HCT116 (cell line): ENCODE measurements at regions not wholly inside any gene's neighbourhood (a gene's known extent, or its start where the extent isn't known, plus 50 kb on each side); places are given as distances from the start of the nearest gene placed in this dataset.

Experiments used
- ATAC-seq: fragments of 200-7000 bp; cut with Tn5 transposase; 2 replicates; pipeline ENCODE4 v1.9.1; 2020; ENCODE audit warnings: mild to moderate bottlenecking, moderate library complexity
- BruUV-seq: library from RNA; stranded (reverse); fragments of 400-500 nt; replicated peaks from 2 replicates; lab custom pipeline; 2021; lab: Mats Ljungman, UMichigan
- CTCF ChIA-PET: fragments of 300-600 bp; sonication (Branson Sonifier 250); formaldehyde crosslinking; loops from one replicate; lab custom pipeline; 2021; ENCODE audit warnings: antibody characterized with exemption; lab: Charles Lee
- POLR2A ChIA-PET: fragments of 300-600, 350-600 bp; sonication (Branson Sonifier 250); formaldehyde crosslinking; loops from one replicate; lab custom pipeline; 2021; ENCODE audit warnings: antibody characterized with exemption; lab: Charles Lee
- RAD21 ChIA-PET, 2 experiments: fragments of 300-600 bp; sonication (Branson Sonifier 250); formaldehyde crosslinking; loops; one replicate each; lab custom pipeline; 2023; ENCODE audit warnings: low total read pairs in 2 of 2; ENCODE audit not compliant: uncharacterized antibody in 2 of 2, unreplicated experiment in 2 of 2, low non-redundant PET in 1 of 2; lab: Charles Lee
- DNase-seq: peaks from one replicate; pipeline ENCODE4 v3.0.0-alpha.2; 2010; ENCODE audit warnings: low read depth, low spot score
- H2AFZ ChIP-seq: fragments of 200-600 bp; shearing (Covaris generic), sonication (generic); 2 replicates; pipeline ENCODE4 v1.6.1; 2017; ENCODE audit warnings: low read depth, mixed run types, mixed read lengths, antibody characterized with exemption, low read length; ENCODE audit not compliant: poor library complexity, severe bottlenecking
- H3K27ac ChIP-seq: 2 replicates; pipeline ENCODE4 v1.5.1; 2012; ENCODE audit warnings: low read depth, low read length
- H3K27me3 ChIP-seq: fragments of 200-600 bp; sonication (generic); 2 replicates; pipeline ENCODE4 v1.6.1; 2016; ENCODE audit warnings: mixed run types, low read length, mixed read lengths; ENCODE audit not compliant: insufficient read depth
- H3K36me3 ChIP-seq, 2 experiments: fragments of 200-500 bp in 1 of 2; fragments of 200-600 bp in 1 of 2; sonication (Bioruptor generic) in 1 of 2; sonication (generic) in 1 of 2; 2 replicates each; pipeline versions ENCODE4 v1.5.1 to v1.6.1; 2014 to 2016; ENCODE audit warnings: low read length in 2 of 2, inconsistent platforms in 1 of 2, mixed read lengths in 1 of 2, mixed run types in 1 of 2; ENCODE audit not compliant: insufficient read depth in 2 of 2, control insufficient read depth in 1 of 2
- H3K4me1 ChIP-seq, 2 experiments: fragments of 200-600 bp in 1 of 2; sonication (generic) in 1 of 2; 2 replicates each; pipeline versions ENCODE4 v1.5.1 to v1.6.1; 2012 to 2017; ENCODE audit warnings: low read length in 2 of 2, inconsistent platforms in 1 of 2, mild to moderate bottlenecking in 1 of 2, mixed read lengths in 1 of 2, mixed run types in 1 of 2, moderate library complexity in 1 of 2; ENCODE audit not compliant: insufficient read depth in 2 of 2, control insufficient read depth in 1 of 2
- H3K4me2 ChIP-seq: fragments of 200-600 bp; sonication (generic); 2 replicates; pipeline ENCODE4 v1.6.1; 2017; ENCODE audit warnings: mixed run types, low read length, mixed read lengths
- H3K4me3 ChIP-seq, 2 experiments: fragments of 200-600 bp in 1 of 2; sonication (generic) in 1 of 2; replicated peaks in 1 of 2; 2 replicates each; pipeline ENCODE4 v1.5.1; 2011 to 2016; ENCODE audit warnings: low read length in 2 of 2, control low read depth in 1 of 2, low read depth in 1 of 2, mild to moderate bottlenecking in 1 of 2, mixed read lengths in 1 of 2, mixed run types in 1 of 2
- H3K79me2 ChIP-seq: fragments of 200-600 bp; sonication (generic); 2 replicates; pipeline ENCODE4 v1.6.1; 2017; ENCODE audit warnings: mild to moderate bottlenecking, mixed run types, low read length, moderate library complexity, mixed read lengths; ENCODE audit not compliant: insufficient read depth
- H3K9ac ChIP-seq: fragments of 200-600 bp; sonication (generic); 2 replicates; pipeline ENCODE4 v1.6.1; 2016; ENCODE audit warnings: low read length, mixed read lengths
- H3K9me2 ChIP-seq: fragments of 200-600 bp; sonication (generic), shearing (Covaris generic); 2 replicates; pipeline ENCODE4 v1.6.1; 2017; ENCODE audit warnings: mixed run types, mild to moderate bottlenecking, moderate library complexity; ENCODE audit not compliant: insufficient read depth
- H3K9me3 ChIP-seq, 2 experiments: fragments of 200-500 bp in 1 of 2; fragments of 200-600 bp in 1 of 2; sonication (Bioruptor generic) in 1 of 2; sonication (generic) in 1 of 2; 2 replicates each; pipeline ENCODE4 v1.6.1; 2014 to 2017; ENCODE audit warnings: low read length in 2 of 2, mixed read lengths in 2 of 2, inconsistent platforms in 1 of 2, low read depth in 1 of 2, mild to moderate bottlenecking in 1 of 2, mixed run types in 1 of 2, moderate library complexity in 1 of 2; ENCODE audit not compliant: control insufficient read depth in 1 of 2, insufficient read depth in 1 of 2
- H4K20me1 ChIP-seq: fragments of 200-600 bp; sonication (generic), shearing (Covaris generic); 2 replicates; pipeline ENCODE4 v1.6.1; 2017; ENCODE audit warnings: mixed run types, mild to moderate bottlenecking, moderate library complexity; ENCODE audit not compliant: insufficient read depth
- ATF3 ChIP-seq: IDR thresholded peaks from 2 replicates; pipeline ENCODE4 v1.6.1; 2012
- CBX3 ChIP-seq: IDR thresholded peaks from 2 replicates; pipeline ENCODE4 v1.6.1; 2012; ENCODE audit warnings: low read depth
- EGR1 ChIP-seq: IDR thresholded peaks from 2 replicates; pipeline ENCODE4 v1.6.1; 2012; ENCODE audit warnings: low read depth
- ELF1 ChIP-seq: IDR thresholded peaks from 2 replicates; pipeline ENCODE4 v1.6.1; 2012; ENCODE audit warnings: low read depth, borderline replicate concordance
- FOSL1 ChIP-seq: IDR thresholded peaks from 2 replicates; pipeline ENCODE4 v1.6.1; 2012; ENCODE audit warnings: low read depth
- JUND ChIP-seq: IDR thresholded peaks from 2 replicates; pipeline ENCODE4 v1.6.1; 2012
- MAX ChIP-seq: IDR thresholded peaks from 2 replicates; pipeline ENCODE4 v1.6.1; 2012
- POLR2A ChIP-seq: IDR thresholded peaks from 2 replicates; pipeline ENCODE4 v1.7.0; 2011; ENCODE audit warnings: borderline replicate concordance; ENCODE audit not compliant: insufficient read depth, insufficient read length; ENCODE audit errors: extremely low read depth
- POLR2AphosphoS5 ChIP-seq: IDR thresholded peaks from 2 replicates; pipeline ENCODE4 v1.6.1; 2011; ENCODE audit warnings: mild to moderate bottlenecking, low read depth, low read length, moderate library complexity
- RAD21 ChIP-seq: IDR thresholded peaks from 2 replicates; pipeline ENCODE4 v1.6.1; 2012; ENCODE audit warnings: low read depth, mild to moderate bottlenecking
- REST ChIP-seq: IDR thresholded peaks from 2 replicates; pipeline ENCODE4 v1.6.1; 2012; ENCODE audit warnings: low read depth
- SRF ChIP-seq: IDR thresholded peaks from 2 replicates; pipeline ENCODE4 v1.6.1; 2012; ENCODE audit warnings: low read depth
- ZFX ChIP-seq: fragments of 450-650 bp; IDR thresholded peaks from 2 replicates; pipeline ENCODE4 v1.6.1; 2017
- ZNF274 ChIP-seq: fragments of 200-500 bp; sonication (Bioruptor generic); IDR thresholded peaks from 2 replicates; pipeline ENCODE4 v1.6.1; 2014; ENCODE audit warnings: mild to moderate bottlenecking, low read depth, low read length, inconsistent platforms
- intact Hi-C: fragments of 100-400 bp; cut with micrococcal nuclease; formaldehyde crosslinking; loops from 2 replicates; pipeline ENCODE4 v1.10.0; 2022
- TF ChIP-seq, protein P1 (sequence below): IDR thresholded peaks from 2 replicates; pipeline ENCODE4 v1.6.1; 2011; ENCODE audit warnings: mild to moderate bottlenecking, low read length, moderate library complexity; ENCODE audit not compliant: insufficient replicate concordance; ENCODE audit errors: extremely low read depth
- TF ChIP-seq, protein P2 (sequence below), 3 experiments: fragments of 200-600 bp in 1 of 3; sonication (generic) in 1 of 3; IDR thresholded peaks in 2 of 3; conservative IDR thresholded peaks in 1 of 3; 2 replicates each; pipeline ENCODE4 v1.5.1; 2012 to 2017; ENCODE audit warnings: low read depth in 2 of 3, low read length in 2 of 3, antibody characterized with exemption in 1 of 3, borderline replicate concordance in 1 of 3, control low read depth in 1 of 3, mild to moderate bottlenecking in 1 of 3, mixed read lengths in 1 of 3, mixed run types in 1 of 3, moderate library complexity in 1 of 3; ENCODE audit not compliant: insufficient read depth in 1 of 3

DNA sequence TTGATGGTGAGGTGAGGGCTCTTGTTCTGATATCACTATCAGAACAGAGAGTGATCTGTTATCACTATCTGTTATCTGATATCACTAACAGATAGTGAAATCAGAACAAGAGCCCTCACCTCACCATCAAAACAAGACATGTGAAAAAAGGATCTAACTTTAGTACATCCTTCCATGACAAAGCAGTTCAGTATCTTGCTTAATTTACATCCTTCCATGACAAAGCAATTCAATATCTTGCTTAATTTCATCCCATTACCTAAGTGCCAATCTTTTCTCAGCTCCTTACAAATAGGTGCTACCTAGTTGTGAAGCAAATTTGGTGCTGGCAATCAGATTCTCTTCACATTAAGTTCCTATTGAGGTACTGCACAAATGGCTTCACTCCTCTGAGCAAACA is 1865.6 kb upstream of the FLRT2 start:
- H3K27me3 ChIP-seq, result no peaks in the 10 kb centered on the region
- H4K20me1 ChIP-seq, result no peaks in the 10 kb centered on the region
- H2AFZ ChIP-seq, result no peak overlapping the region
- TF ChIP-seq REST (no peak), RAD21 (no peak), ZNF274 (no peak), EGR1 (no peak), ELF1 (no peak), ATF3 (no peak), MAX (no peak), CBX3 (no peak), JUND (no peak), POLR2A (no peak), SRF (no peak), ZFX (no peak), POLR2AphosphoS5 (no peak), FOSL1 (no peak)
- TF ChIP-seq, protein P1, sequence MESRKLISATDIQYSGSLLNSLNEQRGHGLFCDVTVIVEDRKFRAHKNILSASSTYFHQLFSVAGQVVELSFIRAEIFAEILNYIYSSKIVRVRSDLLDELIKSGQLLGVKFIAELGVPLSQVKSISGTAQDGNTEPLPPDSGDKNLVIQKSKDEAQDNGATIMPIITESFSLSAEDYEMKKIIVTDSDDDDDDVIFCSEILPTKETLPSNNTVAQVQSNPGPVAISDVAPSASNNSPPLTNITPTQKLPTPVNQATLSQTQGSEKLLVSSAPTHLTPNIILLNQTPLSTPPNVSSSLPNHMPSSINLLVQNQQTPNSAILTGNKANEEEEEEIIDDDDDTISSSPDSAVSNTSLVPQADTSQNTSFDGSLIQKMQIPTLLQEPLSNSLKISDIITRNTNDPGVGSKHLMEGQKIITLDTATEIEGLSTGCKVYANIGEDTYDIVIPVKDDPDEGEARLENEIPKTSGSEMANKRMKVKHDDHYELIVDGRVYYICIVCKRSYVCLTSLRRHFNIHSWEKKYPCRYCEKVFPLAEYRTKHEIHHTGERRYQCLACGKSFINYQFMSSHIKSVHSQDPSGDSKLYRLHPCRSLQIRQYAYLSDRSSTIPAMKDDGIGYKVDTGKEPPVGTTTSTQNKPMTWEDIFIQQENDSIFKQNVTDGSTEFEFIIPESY, result no peak
- TF ChIP-seq, protein P2, sequence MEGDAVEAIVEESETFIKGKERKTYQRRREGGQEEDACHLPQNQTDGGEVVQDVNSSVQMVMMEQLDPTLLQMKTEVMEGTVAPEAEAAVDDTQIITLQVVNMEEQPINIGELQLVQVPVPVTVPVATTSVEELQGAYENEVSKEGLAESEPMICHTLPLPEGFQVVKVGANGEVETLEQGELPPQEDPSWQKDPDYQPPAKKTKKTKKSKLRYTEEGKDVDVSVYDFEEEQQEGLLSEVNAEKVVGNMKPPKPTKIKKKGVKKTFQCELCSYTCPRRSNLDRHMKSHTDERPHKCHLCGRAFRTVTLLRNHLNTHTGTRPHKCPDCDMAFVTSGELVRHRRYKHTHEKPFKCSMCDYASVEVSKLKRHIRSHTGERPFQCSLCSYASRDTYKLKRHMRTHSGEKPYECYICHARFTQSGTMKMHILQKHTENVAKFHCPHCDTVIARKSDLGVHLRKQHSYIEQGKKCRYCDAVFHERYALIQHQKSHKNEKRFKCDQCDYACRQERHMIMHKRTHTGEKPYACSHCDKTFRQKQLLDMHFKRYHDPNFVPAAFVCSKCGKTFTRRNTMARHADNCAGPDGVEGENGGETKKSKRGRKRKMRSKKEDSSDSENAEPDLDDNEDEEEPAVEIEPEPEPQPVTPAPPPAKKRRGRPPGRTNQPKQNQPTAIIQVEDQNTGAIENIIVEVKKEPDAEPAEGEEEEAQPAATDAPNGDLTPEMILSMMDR (IDR thresholded peaks at IDR 0.05 in 2 of 3, conservative IDR thresholded peaks at IDR 0.05 in 1 of 3; ENCODE audit: borderline replicate concordance in 1 of 3, insufficient read depth in 1 of 3, low read depth in 2 of 3, low read length in 2 of 3), result no peak
- no peaks in the 10 kb centered on the region for H3K4me1 ChIP-seq
- ChIA-PET CTCF (no interaction called here), RAD21 (no interaction called here), POLR2A (no interaction called here)
- no peak overlapping the region for H3K4me2 ChIP-seq
- no peak for ATAC-seq
- no peak overlapping the region for H3K4me3 ChIP-seq
- H3K9ac ChIP-seq, result no peak overlapping the region
- H3K9me2 ChIP-seq, result no peaks in the 10 kb centered on the region
- intact Hi-C loops, result no loop called here
- no peaks in the 10 kb centered on the region for H3K79me2 ChIP-seq
- H3K36me3 ChIP-seq, result no peaks in the 10 kb centered on the region
- H3K9me3 ChIP-seq, result peaks cover 6 to 14% of the 10 kb centered on the region in 2 experiments; a peak in 2 of 4 replicates
- BruUV-seq, result no TSS peak
- no peak for DNase-seq
- H3K27ac ChIP-seq, result no peak overlapping the region
